NB4 (cell line): ENCODE measurements at regions not wholly inside any gene's neighbourhood (a gene's known extent, or its start where the extent isn't known, plus 50 kb on each side); places are given as distances from the start of the nearest gene placed in this dataset.

Experiments
- DNase-seq: peaks from one replicate; pipeline ENCODE4 v3.0.0; 2010; ENCODE audit warnings: low read depth
- H3K4me3 ChIP-seq: one replicate; pipeline ENCODE4 v1.5.1; 2011; ENCODE audit warnings: mild to moderate bottlenecking, low read depth, low read length, moderate library complexity
- CTCF ChIP-seq: IDR thresholded peaks from one replicate; pipeline ENCODE4 v1.5.1; 2012; ENCODE audit warnings: low read depth, low read length
- MAX ChIP-seq: IDR thresholded peaks from 2 replicates; pipeline ENCODE4 v1.6.1; 2011; ENCODE audit warnings: low read depth, low read length
- MYC ChIP-seq: IDR thresholded peaks from 2 replicates; pipeline ENCODE4 v1.6.1; 2011; ENCODE audit warnings: low read depth, low read length
- POLR2A ChIP-seq: IDR thresholded peaks from 2 replicates; pipeline ENCODE4 v1.6.1; 2011; ENCODE audit warnings: mild to moderate bottlenecking; ENCODE audit not compliant: insufficient read length; ENCODE audit errors: extremely low read depth

- H3K4me3 ChIP-seq, result no peak overlapping the region
- DNase-seq, result no peak
- no peak for TF ChIP-seq MAX
- no peak for TF ChIP-seq MYC
- TF ChIP-seq POLR2A, result no peak
- no peak for TF ChIP-seq CTCF
Observed at GRCh38 chr11:115996125-115996807, 492.1 kb upstream of the CADM1 start.

- TF ChIP-seq MYC (no peak), CTCF (no peak), POLR2A (no peak), MAX (no peak)
- no peak for DNase-seq
- no peak overlapping the region for H3K4me3 ChIP-seq
Observed at GRCh38 chr11:115993590-115993989, 489.4 kb upstream of the CADM1 start.

- TF ChIP-seq MYC (no peak), POLR2A (no peak), CTCF (peak; percentile 65)
- no peak overlapping the region for H3K4me3 ChIP-seq
- DNase-seq, result peak; percentile 17
Observed at GRCh38 chr11:115990004-115990447, 485.8 kb upstream of the CADM1 start.

- TF ChIP-seq POLR2A, result no peak
- no peak for TF ChIP-seq CTCF
- no peak for TF ChIP-seq MAX
- no peak for TF ChIP-seq MYC
- DNase-seq, result no peak
- no peak overlapping the region for H3K4me3 ChIP-seq
Observed at GRCh38 chr11:115985896-115986295, 481.7 kb upstream of the CADM1 start.

GRCh38 chr11:115984228-115984627, 480.0 kb upstream of the CADM1 start:
- no peak for DNase-seq
- H3K4me3 ChIP-seq, result no peak overlapping the region
- TF ChIP-seq MAX (no peak), MYC (no peak), POLR2A (no peak), CTCF (no peak)
